HEK293 (cell line): ENCODE measurements at regions not wholly inside any gene's neighbourhood (a gene's known extent, or its start where the extent isn't known, plus 50 kb on each side); places are given as distances from the start of the nearest gene placed in this dataset.

ENCODE experiments used
- CTCF ChIA-PET: fragments of 350-600 bp; formaldehyde crosslinking; extraction: SDS; loops from one replicate; lab custom pipeline; 2021; ENCODE audit warnings: antibody characterized with exemption; lab: Yijun Ruan, JAX
- POLR2A ChIA-PET: fragments of 300-600 bp; formaldehyde crosslinking; extraction: SDS; loops from one replicate; lab custom pipeline; 2020; ENCODE audit warnings: antibody characterized with exemption, inconsistent platforms; lab: Yijun Ruan, JAX
- H3K27ac ChIP-seq: fragments of 200-500 bp; sonication (Bioruptor generic); 2 replicates; pipeline ENCODE4 v1.5.1; 2014; ENCODE audit warnings: low read depth, low read length, control low read depth, inconsistent platforms; ENCODE audit errors: extremely low read depth
- H3K36me3 ChIP-seq, 2 experiments: fragments of 200-500 bp in 1 of 2; sonication (Bioruptor generic) in 1 of 2; 1 replicate in 1 of 2; 2 replicates in 1 of 2; pipeline ENCODE4 v1.5.1; 2014 to 2017; ENCODE audit warnings: inconsistent platforms in 2 of 2, low read length in 2 of 2; ENCODE audit not compliant: control insufficient read depth in 2 of 2, insufficient read depth in 1 of 2
- H3K4me1 ChIP-seq: fragments of 200-500 bp; sonication (Bioruptor generic); 2 replicates; pipeline ENCODE4 v1.5.1; 2014; ENCODE audit warnings: mild to moderate bottlenecking, low read length, inconsistent platforms; ENCODE audit not compliant: control insufficient read depth, insufficient read depth
- H3K4me3 ChIP-seq: 2 replicates; pipeline ENCODE4 v1.5.1; 2011; ENCODE audit warnings: low read depth, mild to moderate bottlenecking, control low read depth, low read length, moderate library complexity
- H3K9me3 ChIP-seq: fragments of 200-500 bp; sonication (Bioruptor generic); 2 replicates; pipeline ENCODE4 v1.5.1; 2014; ENCODE audit warnings: low read depth, low read length, inconsistent platforms; ENCODE audit not compliant: control insufficient read depth, insufficient read depth
- GLI4 ChIP-seq: fragments of 450-650 bp; formaldehyde crosslinking; IDR thresholded peaks from 2 replicates; pipeline ENCODE4 v1.5.1; 2016; ENCODE audit warnings: missing biosample characterization, missing genetic modification characterization
- KLF7 ChIP-seq: fragments of 450-650 bp; formaldehyde crosslinking; IDR thresholded peaks from 2 replicates; pipeline ENCODE4 v1.5.1; 2016; ENCODE audit warnings: missing biosample characterization, missing genetic modification characterization, borderline replicate concordance
- KLF9 ChIP-seq: fragments of 450-650 bp; formaldehyde crosslinking; IDR thresholded peaks from 2 replicates; pipeline ENCODE4 v1.5.1; 2016; ENCODE audit warnings: missing biosample characterization, missing genetic modification characterization, low read depth
- RBAK ChIP-seq: fragments of 450-650 bp; formaldehyde crosslinking; IDR thresholded peaks from 2 replicates; pipeline ENCODE4 v1.5.1; 2016; ENCODE audit warnings: missing biosample characterization, missing genetic modification characterization
- ZBTB20 ChIP-seq: fragments of 450-650 bp; formaldehyde crosslinking; IDR thresholded peaks from 2 replicates; pipeline ENCODE4 v1.5.1; 2016; ENCODE audit warnings: missing biosample characterization, missing genetic modification characterization
- ZBTB21 ChIP-seq: fragments of 450-650 bp; formaldehyde crosslinking; IDR thresholded peaks from 2 replicates; pipeline ENCODE4 v1.5.1; 2017; ENCODE audit warnings: missing biosample characterization, missing genetic modification characterization
- ZBTB7A ChIP-seq: fragments of 450-650 bp; formaldehyde crosslinking; IDR thresholded peaks from 2 replicates; pipeline ENCODE4 v1.5.1; 2016; ENCODE audit warnings: low read depth, missing biosample characterization, missing genetic modification characterization
- ZNF140 ChIP-seq: fragments of 450-650 bp; formaldehyde crosslinking; IDR thresholded peaks from 2 replicates; pipeline ENCODE4 v1.5.1; 2016; ENCODE audit warnings: missing biosample characterization, missing genetic modification characterization
- ZNF155 ChIP-seq: fragments of 450-650 bp; formaldehyde crosslinking; IDR thresholded peaks from 2 replicates; pipeline ENCODE4 v1.5.1; 2016; ENCODE audit warnings: missing biosample characterization, missing genetic modification characterization
- ZNF221 ChIP-seq: fragments of 450-650 bp; formaldehyde crosslinking; IDR thresholded peaks from 2 replicates; pipeline ENCODE4 v1.5.1; 2017; ENCODE audit warnings: missing biosample characterization, missing genetic modification characterization, borderline replicate concordance
- ZNF274 ChIP-seq, 2 experiments: fragments of 200-500 bp in 1 of 2; fragments of 450-650 bp in 1 of 2; sonication (Bioruptor generic) in 1 of 2; formaldehyde crosslinking in 1 of 2; IDR thresholded peaks; 2 replicates each; pipeline versions ENCODE4 v1.5.1 to v1.6.1; 2014 to 2016; ENCODE audit warnings: borderline replicate concordance in 1 of 2, inconsistent platforms in 1 of 2, low read length in 1 of 2, missing biosample characterization in 1 of 2, missing genetic modification characterization in 1 of 2
- ZNF366 ChIP-seq: fragments of 450-650 bp; formaldehyde crosslinking; conservative IDR thresholded peaks from 2 replicates; pipeline ENCODE4 v1.5.1; 2016; ENCODE audit warnings: missing biosample characterization, missing genetic modification characterization
- ZNF433 ChIP-seq: fragments of 450-650 bp; formaldehyde crosslinking; IDR thresholded peaks from 2 replicates; pipeline ENCODE4 v1.5.1; 2016; ENCODE audit warnings: missing biosample characterization, missing genetic modification characterization, low read depth
- ZNF521 ChIP-seq: fragments of 450-650 bp; formaldehyde crosslinking; IDR thresholded peaks from 2 replicates; pipeline ENCODE4 v1.5.1; 2017; ENCODE audit warnings: missing biosample characterization, mild to moderate bottlenecking, missing genetic modification characterization
- ZNF623 ChIP-seq: fragments of 450-650 bp; formaldehyde crosslinking; IDR thresholded peaks from 2 replicates; pipeline ENCODE4 v1.5.1; 2016; ENCODE audit warnings: missing biosample characterization, missing genetic modification characterization
- ZNF654 ChIP-seq: fragments of 450-650 bp; formaldehyde crosslinking; IDR thresholded peaks from 2 replicates; pipeline ENCODE4 v1.5.1; 2016; ENCODE audit warnings: low read depth, missing biosample characterization, missing genetic modification characterization
- ZSCAN30 ChIP-seq: fragments of 450-650 bp; IDR thresholded peaks from 2 replicates; pipeline ENCODE4 v1.5.1; 2018; ENCODE audit warnings: missing biosample characterization, mild to moderate bottlenecking, missing genetic modification characterization, moderate library complexity
- ZXDB ChIP-seq: fragments of 450-650 bp; formaldehyde crosslinking; IDR thresholded peaks from 2 replicates; pipeline ENCODE4 v1.5.1; 2016; ENCODE audit warnings: missing biosample characterization, missing genetic modification characterization
- TF ChIP-seq, protein P1 (sequence below): fragments of 450-650 bp; formaldehyde crosslinking; IDR thresholded peaks from 2 replicates; pipeline ENCODE4 v1.5.1; 2016; ENCODE audit warnings: missing biosample characterization, missing genetic modification characterization
- TF ChIP-seq, protein P2 (sequence below): fragments of 450-650 bp; formaldehyde crosslinking; IDR thresholded peaks from 2 replicates; pipeline ENCODE4 v1.5.1; 2017; ENCODE audit warnings: missing biosample characterization, mild to moderate bottlenecking, missing genetic modification characterization, moderate library complexity
- TF ChIP-seq, protein P3 (sequence below): fragments of 450-650 bp; formaldehyde crosslinking; IDR thresholded peaks from 2 replicates; pipeline ENCODE4 v1.5.1; 2016; ENCODE audit warnings: missing biosample characterization, missing genetic modification characterization, low read depth

DNA sequence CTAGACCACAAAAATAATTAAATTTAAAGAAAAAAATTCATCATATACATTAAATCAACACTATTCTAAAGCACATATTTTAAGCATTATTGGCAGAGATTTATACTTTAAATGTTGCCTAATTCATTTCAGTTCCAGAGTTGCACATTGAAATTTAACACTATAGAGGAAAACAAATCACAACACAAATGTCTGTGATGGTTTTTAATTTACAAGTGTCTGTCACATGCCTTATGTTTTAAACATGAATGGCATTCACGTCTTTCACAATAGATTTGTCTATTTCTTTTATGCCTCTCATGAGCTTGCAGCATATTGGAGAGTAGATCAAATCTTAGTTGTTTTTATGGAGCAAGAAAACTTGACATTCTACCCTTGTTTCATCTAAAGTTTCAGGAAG is 811.3 kb downstream of the NLGN4X start:
- Histone ChIP-seq H3K4me1 (no peaks in the 10 kb centered on the region), H3K4me3 (no peak overlapping the region), H3K27ac (no peak overlapping the region), H3K9me3 (no peaks in the 10 kb centered on the region), H3K36me3 (no peaks in the 10 kb centered on the region)
- CTCF ChIA-PET: no interaction called here
- no peak for TF ChIP-seq ZNF140 (tag by site-specific recombination)
- TF ChIP-seq ZNF366: no peak
- TF ChIP-seq ZBTB7A (tag by site-specific recombination): no peak
- TF ChIP-seq ZBTB20: no peak
- no peak for TF ChIP-seq ZBTB21
- TF ChIP-seq KLF9 (tag by site-specific recombination): no peak
- no peak for TF ChIP-seq ZSCAN30 (tag by site-specific recombination)
- TF ChIP-seq RBAK (tag by site-specific recombination): no peak
- TF ChIP-seq KLF7: no peak
- no peak for TF ChIP-seq GLI4 (tag by site-specific recombination)
- TF ChIP-seq, protein P1, sequence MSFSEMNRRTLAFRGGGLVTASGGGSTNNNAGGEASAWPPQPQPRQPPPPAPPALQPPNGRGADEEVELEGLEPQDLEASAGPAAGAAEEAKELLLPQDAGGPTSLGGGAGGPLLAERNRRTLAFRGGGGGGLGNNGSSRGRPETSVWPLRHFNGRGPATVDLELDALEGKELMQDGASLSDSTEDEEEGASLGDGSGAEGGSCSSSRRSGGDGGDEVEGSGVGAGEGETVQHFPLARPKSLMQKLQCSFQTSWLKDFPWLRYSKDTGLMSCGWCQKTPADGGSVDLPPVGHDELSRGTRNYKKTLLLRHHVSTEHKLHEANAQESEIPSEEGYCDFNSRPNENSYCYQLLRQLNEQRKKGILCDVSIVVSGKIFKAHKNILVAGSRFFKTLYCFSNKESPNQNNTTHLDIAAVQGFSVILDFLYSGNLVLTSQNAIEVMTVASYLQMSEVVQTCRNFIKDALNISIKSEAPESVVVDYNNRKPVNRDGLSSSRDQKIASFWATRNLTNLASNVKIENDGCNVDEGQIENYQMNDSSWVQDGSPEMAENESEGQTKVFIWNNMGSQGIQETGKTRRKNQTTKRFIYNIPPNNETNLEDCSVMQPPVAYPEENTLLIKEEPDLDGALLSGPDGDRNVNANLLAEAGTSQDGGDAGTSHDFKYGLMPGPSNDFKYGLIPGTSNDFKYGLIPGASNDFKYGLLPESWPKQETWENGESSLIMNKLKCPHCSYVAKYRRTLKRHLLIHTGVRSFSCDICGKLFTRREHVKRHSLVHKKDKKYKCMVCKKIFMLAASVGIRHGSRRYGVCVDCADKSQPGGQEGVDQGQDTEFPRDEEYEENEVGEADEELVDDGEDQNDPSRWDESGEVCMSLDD (tag by site-specific recombination): no peak
- no peak for TF ChIP-seq ZNF623 (tag by site-specific recombination)
- TF ChIP-seq ZNF433 (tag by site-specific recombination): no peak
- no peak for TF ChIP-seq ZNF521 (tag by site-specific recombination)
- TF ChIP-seq ZNF155 (tag by site-specific recombination): no peak
- no peak for TF ChIP-seq ZXDB (tag by site-specific recombination)
- POLR2A ChIA-PET: no interaction called here

DNA sequence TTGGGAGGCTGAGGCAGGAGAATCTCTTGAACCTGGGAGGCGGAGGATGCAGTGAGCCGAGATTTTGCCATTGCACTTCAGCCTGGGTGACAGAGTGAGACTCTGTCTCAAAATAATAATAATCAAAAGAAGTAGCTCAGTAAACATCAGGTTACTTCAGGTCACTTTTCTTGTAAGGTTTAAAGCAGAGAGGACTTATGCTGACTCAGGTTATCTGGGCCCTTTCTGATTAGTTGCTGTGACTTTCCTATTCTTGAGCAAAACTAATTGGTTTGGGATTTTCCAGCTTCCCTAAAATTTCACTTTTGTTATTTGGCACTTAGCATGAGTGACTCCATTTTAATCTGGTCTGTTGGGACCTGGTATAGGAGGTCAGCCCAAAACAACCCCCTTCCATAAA is 812.9 kb downstream of the NLGN4X start:
- Histone ChIP-seq H3K9me3 (no peaks in the 10 kb centered on the region), H3K4me3 (no peak overlapping the region), H3K4me1 (no peaks in the 10 kb centered on the region), H3K36me3 (no peaks in the 10 kb centered on the region), H3K27ac (no peak overlapping the region)
- ChIA-PET CTCF (interaction anchor here (0.6 kb wide), 1 partner anchor 501 kb away, joined by 3 read pairs; no protein-coding TSS in a partner anchor), POLR2A (no interaction called here)
- no peak for TF ChIP-seq ZNF274 (IDR thresholded peaks at IDR 0.05; ENCODE audit: low read length)
- TF ChIP-seq ZNF274 (tag by site-specific recombination; IDR thresholded peaks at IDR 0.05; ENCODE audit: borderline replicate concordance): no peak
- TF ChIP-seq, protein P2, sequence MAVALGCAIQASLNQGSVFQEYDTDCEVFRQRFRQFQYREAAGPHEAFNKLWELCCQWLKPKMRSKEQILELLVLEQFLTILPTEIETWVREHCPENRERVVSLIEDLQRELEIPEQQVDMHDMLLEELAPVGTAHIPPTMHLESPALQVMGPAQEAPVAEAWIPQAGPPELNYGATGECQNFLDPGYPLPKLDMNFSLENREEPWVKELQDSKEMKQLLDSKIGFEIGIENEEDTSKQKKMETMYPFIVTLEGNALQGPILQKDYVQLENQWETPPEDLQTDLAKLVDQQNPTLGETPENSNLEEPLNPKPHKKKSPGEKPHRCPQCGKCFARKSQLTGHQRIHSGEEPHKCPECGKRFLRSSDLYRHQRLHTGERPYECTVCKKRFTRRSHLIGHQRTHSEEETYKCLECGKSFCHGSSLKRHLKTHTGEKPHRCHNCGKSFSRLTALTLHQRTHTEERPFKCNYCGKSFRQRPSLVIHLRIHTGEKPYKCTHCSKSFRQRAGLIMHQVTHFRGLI (tag by site-specific recombination): no peak
- TF ChIP-seq ZNF221: no peak
- TF ChIP-seq ZNF623 (tag by site-specific recombination): no peak
- TF ChIP-seq, protein P3, sequence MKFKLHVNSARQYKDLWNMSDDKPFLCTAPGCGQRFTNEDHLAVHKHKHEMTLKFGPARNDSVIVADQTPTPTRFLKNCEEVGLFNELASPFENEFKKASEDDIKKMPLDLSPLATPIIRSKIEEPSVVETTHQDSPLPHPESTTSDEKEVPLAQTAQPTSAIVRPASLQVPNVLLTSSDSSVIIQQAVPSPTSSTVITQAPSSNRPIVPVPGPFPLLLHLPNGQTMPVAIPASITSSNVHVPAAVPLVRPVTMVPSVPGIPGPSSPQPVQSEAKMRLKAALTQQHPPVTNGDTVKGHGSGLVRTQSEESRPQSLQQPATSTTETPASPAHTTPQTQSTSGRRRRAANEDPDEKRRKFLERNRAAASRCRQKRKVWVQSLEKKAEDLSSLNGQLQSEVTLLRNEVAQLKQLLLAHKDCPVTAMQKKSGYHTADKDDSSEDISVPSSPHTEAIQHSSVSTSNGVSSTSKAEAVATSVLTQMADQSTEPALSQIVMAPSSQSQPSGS: no peak
- no peak for TF ChIP-seq ZNF654 (tag by site-specific recombination)
